ENCODE measurements at regions not wholly inside any gene's neighbourhood (a gene's known extent, or its start where the extent isn't known, plus 50 kb on each side); places are given as distances from the start of the nearest gene placed in this dataset.

- Histone ChIP-seq H3K9me3 (ENCODE audit: insufficient read depth, low read length, severe bottlenecking) (no peaks in the 10 kb centered on the region), H3K9ac (ENCODE audit: low read depth, low read length) (no peak overlapping the region), H3K4me1 (ENCODE audit: insufficient read depth, low read length) (no peaks in the 10 kb centered on the region), H4K20me1 (ENCODE audit: insufficient read depth, low read length) (no peaks in the 10 kb centered on the region), H3K27me3 (ENCODE audit: insufficient read depth, low read length, poor library complexity) (no peaks in the 10 kb centered on the region), H3K36me3 (ENCODE audit: insufficient read depth, low read length) (no peaks in the 10 kb centered on the region), H3K4me2 (ENCODE audit: insufficient read depth, low read length) (no peak overlapping the region), H3K27ac (ENCODE audit: low read length) (no peak overlapping the region), H3K79me2 (ENCODE audit: insufficient read depth, low read length) (no peaks in the 10 kb centered on the region), H2AFZ (ENCODE audit: low read depth, low read length) (no peak overlapping the region), H3K4me3 (ENCODE audit: low read depth in 1 of 2, low read length in 2 of 2) (no peak overlapping the region)
- DNase-seq = no peak
- TF ChIP-seq CTCF (IDR thresholded peaks at IDR 0.05; ENCODE audit: borderline replicate concordance, extremely low read depth, low read length, poor library complexity, severe bottlenecking) = no peak
- TF ChIP-seq EZH2 (IDR thresholded peaks at IDR 0.05; ENCODE audit: borderline replicate concordance, low read depth, low read length, severe bottlenecking) = no peak
- ATAC-seq (ENCODE audit: insufficient read depth, low read depth) = no peak
Observed at GRCh38 chr1:195714248-195714647, 894.0 kb downstream of the KCNT2 start.

- Histone ChIP-seq H3K27me3 (ENCODE audit: insufficient read depth, low read length, poor library complexity) (no peaks in the 10 kb centered on the region), H2AFZ (ENCODE audit: low read depth, low read length) (no peak overlapping the region), H3K9ac (ENCODE audit: low read depth, low read length) (no peak overlapping the region), H3K36me3 (ENCODE audit: insufficient read depth, low read length) (no peaks in the 10 kb centered on the region), H3K4me1 (ENCODE audit: insufficient read depth, low read length) (no peaks in the 10 kb centered on the region), H3K79me2 (ENCODE audit: insufficient read depth, low read length) (no peaks in the 10 kb centered on the region), H3K4me2 (ENCODE audit: insufficient read depth, low read length) (no peak overlapping the region), H4K20me1 (ENCODE audit: insufficient read depth, low read length) (no peaks in the 10 kb centered on the region), H3K27ac (ENCODE audit: low read length) (no peak overlapping the region), H3K9me3 (ENCODE audit: insufficient read depth, low read length, severe bottlenecking) (no peaks in the 10 kb centered on the region), H3K4me3 (ENCODE audit: low read depth in 1 of 2, low read length in 2 of 2) (no peak overlapping the region)
- TF ChIP-seq CTCF (IDR thresholded peaks at IDR 0.05; ENCODE audit: borderline replicate concordance, extremely low read depth, low read length, poor library complexity, severe bottlenecking) = no peak
- DNase-seq (no peak), ATAC-seq (ENCODE audit: insufficient read depth, low read depth) (no peak)
Observed at GRCh38 chr1:195709821-195710220, 898.4 kb downstream of the KCNT2 start.

GRCh38 chr1:195704028-195704427 lies 904.2 kb downstream of the KCNT2 start:
- Histone ChIP-seq H3K79me2 (ENCODE audit: insufficient read depth, low read length) (no peaks in the 10 kb centered on the region), H3K4me1 (ENCODE audit: insufficient read depth, low read length) (no peaks in the 10 kb centered on the region), H4K20me1 (ENCODE audit: insufficient read depth, low read length) (no peaks in the 10 kb centered on the region), H2AFZ (ENCODE audit: low read depth, low read length) (no peak overlapping the region), H3K9me3 (ENCODE audit: insufficient read depth, low read length, severe bottlenecking) (no peaks in the 10 kb centered on the region), H3K9ac (ENCODE audit: low read depth, low read length) (no peak overlapping the region), H3K36me3 (ENCODE audit: insufficient read depth, low read length) (no peaks in the 10 kb centered on the region), H3K4me3 (ENCODE audit: low read depth in 1 of 2, low read length in 2 of 2) (no peak overlapping the region), H3K4me2 (ENCODE audit: insufficient read depth, low read length) (no peak overlapping the region), H3K27me3 (ENCODE audit: insufficient read depth, low read length, poor library complexity) (no peaks in the 10 kb centered on the region), H3K27ac (ENCODE audit: low read length) (no peak overlapping the region)
- DNase-seq (no peak), ATAC-seq (ENCODE audit: insufficient read depth, low read depth) (no peak)
- TF ChIP-seq EZH2 (IDR thresholded peaks at IDR 0.05; ENCODE audit: borderline replicate concordance, low read depth, low read length, severe bottlenecking) = no peak

GRCh38 chr1:195701149-195701548 lies 907.1 kb downstream of the KCNT2 start:
- ATAC-seq (ENCODE audit: insufficient read depth, low read depth) = no peak
- H3K27me3 ChIP-seq (ENCODE audit: insufficient read depth, low read length, poor library complexity) = no peaks in the 10 kb centered on the region
- no peak overlapping the region for H3K4me2 ChIP-seq (ENCODE audit: insufficient read depth, low read length)

More at GRCh38 chr1:195701149-195701548, 907.1 kb downstream of the KCNT2 start:
- H3K9ac ChIP-seq (ENCODE audit: low read depth, low read length) = no peak overlapping the region
- no peaks in the 10 kb centered on the region for H3K36me3 ChIP-seq (ENCODE audit: insufficient read depth, low read length)
- DNase-seq = no peak
- H2AFZ ChIP-seq (ENCODE audit: low read depth, low read length) = no peak overlapping the region
- no peaks in the 10 kb centered on the region for H3K9me3 ChIP-seq (ENCODE audit: insufficient read depth, low read length, severe bottlenecking)
- TF ChIP-seq EZH2 (IDR thresholded peaks at IDR 0.05; ENCODE audit: borderline replicate concordance, low read depth, low read length, severe bottlenecking) = no peak
- TF ChIP-seq CTCF (IDR thresholded peaks at IDR 0.05; ENCODE audit: borderline replicate concordance, extremely low read depth, low read length, poor library complexity, severe bottlenecking) = no peak
- H3K79me2 ChIP-seq (ENCODE audit: insufficient read depth, low read length) = no peaks in the 10 kb centered on the region
- H4K20me1 ChIP-seq (ENCODE audit: insufficient read depth, low read length) = no peaks in the 10 kb centered on the region
- no peak overlapping the region for H3K4me3 ChIP-seq (ENCODE audit: low read depth in 1 of 2, low read length in 2 of 2)
- H3K4me1 ChIP-seq (ENCODE audit: insufficient read depth, low read length) = no peaks in the 10 kb centered on the region
- no peak overlapping the region for H3K27ac ChIP-seq (ENCODE audit: low read length)
